K562 (cell line): ENCODE measurements at regions not wholly inside any gene's neighbourhood (a gene's known extent, or its start where the extent isn't known, plus 50 kb on each side); places are given as distances from the start of the nearest gene placed in this dataset.

Experiments
- ATAC-seq: fragments of 200-7000 bp; cut with Tn5 transposase; 3 replicates; pipeline ENCODE4 v1.9.1; 2020; ENCODE audit warnings: moderate library complexity
- BruUV-seq: library from RNA; stranded (reverse); fragments of 400-500 nt; replicated peaks from 2 replicates; lab custom pipeline; 2021; lab: Mats Ljungman, UMichigan
- CTCF ChIA-PET: fragments of 300-600 bp; formaldehyde crosslinking; extraction: SDS; loops from one replicate; lab custom pipeline; 2021; ENCODE audit warnings: low intra/inter-chr PET ratio; lab: Yijun Ruan, JAX
- POLR2A ChIA-PET: fragments of 300-600, 350-650 bp; sonication (Branson Sonifier 250); formaldehyde crosslinking; extraction: SDS; loops from one replicate; lab custom pipeline; 2021; ENCODE audit warnings: antibody characterized with exemption, inconsistent platforms; lab: Yijun Ruan, JAX
- DNase-seq, 4 experiments: peaks; one replicate each; pipeline versions ENCODE4 v3.0.0 to v3.0.0-alpha.2; 2011 to 2018; ENCODE audit warnings: low spot score in 3 of 4, mixed read lengths in 3 of 4; ENCODE audit errors: extremely low read depth in 1 of 4
- FAIRE-seq: peaks from 2 replicates; lab custom pipeline; 2011; peaks lifted over from hg19 to GRCh38; lab: Jason Lieb, UNC
- H2AFZ ChIP-seq: 2 replicates; pipeline ENCODE4 v1.6.0; 2011; ENCODE audit warnings: low read depth, low read length, control low read depth, inconsistent platforms
- H3K27ac ChIP-seq: fragments of 200-600 bp; 3 replicates; pipeline ENCODE4 v1.8.0; 2011; ENCODE audit warnings: low read depth, mild to moderate bottlenecking, control low read depth, inconsistent platforms, low read length, moderate library complexity, mixed read lengths; ENCODE audit errors: extremely low read depth
- H3K27me3 ChIP-seq, 2 experiments: fragments of 300-600 bp in 1 of 2; 2 replicates in 1 of 2; 3 replicates in 1 of 2; pipeline versions ENCODE4 v1.6.0 to v1.8.0; 2011; ENCODE audit warnings: inconsistent platforms in 2 of 2, low read length in 2 of 2, mild to moderate bottlenecking in 1 of 2, mixed read lengths in 1 of 2, moderate library complexity in 1 of 2; ENCODE audit not compliant: control insufficient read depth in 2 of 2, insufficient read depth in 2 of 2
- H3K36me3 ChIP-seq: fragments of 300-600 bp; 3 replicates; pipeline ENCODE4 v1.8.0; 2011; ENCODE audit warnings: mild to moderate bottlenecking, low read length, inconsistent platforms; ENCODE audit not compliant: control insufficient read depth, insufficient read depth
- H3K4me1 ChIP-seq, 2 experiments: fragments of 200-600 bp in 1 of 2; replicated peaks in 1 of 2; 2 replicates in 1 of 2; 3 replicates in 1 of 2; pipeline versions ENCODE4 v1.5.1 to v1.8.0; 2011; ENCODE audit warnings: inconsistent platforms in 2 of 2, low read length in 2 of 2, mild to moderate bottlenecking in 1 of 2, mixed read lengths in 1 of 2, moderate library complexity in 1 of 2; ENCODE audit not compliant: control insufficient read depth in 2 of 2, insufficient read depth in 2 of 2
- H3K4me2 ChIP-seq: 2 replicates; pipeline ENCODE4 v1.6.1; 2011; ENCODE audit warnings: low read length, control low read depth, inconsistent platforms, mixed read lengths; ENCODE audit not compliant: insufficient read depth
- H3K4me3 ChIP-seq: fragments of 200-600 bp; sonication (generic), shearing (Covaris generic); 2 replicates; pipeline ENCODE4 v1.5.1; 2016; ENCODE audit warnings: control low read depth, inconsistent platforms
- H3K79me2 ChIP-seq: fragments of 200-600 bp; 3 replicates; pipeline ENCODE4 v1.8.0; 2011; ENCODE audit warnings: low read length, inconsistent platforms; ENCODE audit not compliant: control insufficient read depth, insufficient read depth
- H3K9ac ChIP-seq, 2 experiments: 2 replicates each; pipeline versions ENCODE4 v1.6.0 to v1.6.1; 2011; ENCODE audit warnings: low read depth in 2 of 2, low read length in 2 of 2, control low read depth in 1 of 2, inconsistent platforms in 1 of 2, mild to moderate bottlenecking in 1 of 2, mixed read lengths in 1 of 2; ENCODE audit not compliant: insufficient read depth in 1 of 2
- H3K9me1 ChIP-seq: one replicate; pipeline ENCODE4 v1.6.0; 2011; ENCODE audit warnings: inconsistent platforms, mild to moderate bottlenecking, low read length, moderate library complexity; ENCODE audit not compliant: control insufficient read depth, insufficient read depth
- H3K9me3 ChIP-seq: replicated peaks from 2 replicates; pipeline ENCODE4 v1.5.1; 2011; ENCODE audit warnings: low read depth, low read length, inconsistent platforms; ENCODE audit not compliant: control insufficient read depth, insufficient read depth
- H4K20me1 ChIP-seq: replicated peaks from 2 replicates; pipeline ENCODE4 v1.6.1; 2011; ENCODE audit warnings: low read length, inconsistent platforms, mixed read lengths; ENCODE audit not compliant: control insufficient read depth, insufficient read depth
- BRF1 ChIP-seq: IDR thresholded peaks from 3 replicates; pipeline ENCODE4 v1.6.1; 2011; ENCODE audit warnings: borderline replicate concordance, mild to moderate bottlenecking; ENCODE audit not compliant: insufficient read length; ENCODE audit errors: extremely low read depth
- IFI16 ChIP-seq: fragments of 250-450 bp; sonication (Bioruptor Pico); IDR thresholded peaks from 2 replicates; pipeline ENCODE4 v2.1.2; 2022; ENCODE audit warnings: mild to moderate bottlenecking, inconsistent platforms
- KAT8 ChIP-seq: fragments of 450-650 bp; IDR thresholded peaks from 2 replicates; pipeline ENCODE4 v1.6.1; 2016; ENCODE audit warnings: low read depth, mild to moderate bottlenecking
- KLF16 ChIP-seq: IDR thresholded peaks from 2 replicates; pipeline ENCODE4 v1.6.1; 2016; ENCODE audit warnings: antibody characterized with exemption
- MAZ ChIP-seq, 2 experiments: fragments of 450-650 bp in 1 of 2; sonication (generic) in 1 of 2; formaldehyde crosslinking; IDR thresholded peaks in 1 of 2; conservative IDR thresholded peaks in 1 of 2; 2 replicates each; pipeline versions ENCODE4 v1.4.0 to v1.5.0; 2020; ENCODE audit warnings: mild to moderate bottlenecking in 1 of 2, missing genetic modification reagents in 1 of 2
- MYBL2 ChIP-seq, 2 experiments: fragments of 450-650 bp in 1 of 2; sonication (generic) in 1 of 2; formaldehyde crosslinking in 1 of 2; IDR thresholded peaks; 2 replicates each; pipeline versions ENCODE4 v1.6.1 to v1.8.1; 2017 to 2022; ENCODE audit warnings: borderline replicate concordance in 1 of 2, inconsistent platforms in 1 of 2, low read depth in 1 of 2, mild to moderate bottlenecking in 1 of 2, missing genetic modification reagents in 1 of 2, moderate library complexity in 1 of 2
- NCOA4 ChIP-seq: fragments of 450-650 bp; IDR thresholded peaks from 2 replicates; pipeline ENCODE4 v1.6.1; 2018; ENCODE audit warnings: mild to moderate bottlenecking; ENCODE audit not compliant: partially characterized antibody
- NFRKB ChIP-seq: fragments of 450-650 bp; IDR thresholded peaks from 2 replicates; pipeline ENCODE4 v1.6.1; 2016; ENCODE audit warnings: low read depth
- NONO ChIP-seq, 2 experiments: fragments of 200-400 bp in 1 of 2; fragments of 450-650 bp in 1 of 2; formaldehyde crosslinking in 1 of 2; IDR thresholded peaks; 2 replicates each; pipeline ENCODE4 v1.6.1; 2017; ENCODE audit warnings: low read depth in 2 of 2, mild to moderate bottlenecking in 2 of 2, moderate library complexity in 2 of 2, low read length in 1 of 2
- NR1H2 ChIP-seq: sonication (generic); formaldehyde crosslinking; IDR thresholded peaks from 2 replicates; pipeline ENCODE4 v1.4.0; 2020; ENCODE audit warnings: mild to moderate bottlenecking, missing genetic modification reagents
- NR2C1 ChIP-seq, 2 experiments: fragments of 450-650 bp; IDR thresholded peaks; 2 replicates each; pipeline ENCODE4 v1.6.1; 2017; ENCODE audit warnings: mild to moderate bottlenecking in 2 of 2, antibody characterized with exemption in 1 of 2, inconsistent platforms in 1 of 2, missing compliant biosample characterization in 1 of 2, missing genetic modification characterization in 1 of 2
- POLR2G ChIP-seq: fragments of 200-400 bp; formaldehyde crosslinking; IDR thresholded peaks from 2 replicates; pipeline ENCODE4 v1.6.1; 2017; ENCODE audit warnings: low read depth, mild to moderate bottlenecking, antibody characterized with exemption, low read length, moderate library complexity
- RBM15 ChIP-seq: fragments of 200-400 bp; formaldehyde crosslinking; IDR thresholded peaks from 2 replicates; pipeline ENCODE4 v1.6.1; 2018; ENCODE audit warnings: mild to moderate bottlenecking, low read length, moderate library complexity; ENCODE audit not compliant: insufficient read depth
- RBM22 ChIP-seq: fragments of 200-400 bp; formaldehyde crosslinking; IDR thresholded peaks from 2 replicates; pipeline ENCODE4 v1.6.1; 2018; ENCODE audit warnings: low read length, low read depth; ENCODE audit not compliant: poor library complexity, severe bottlenecking
- TBL1XR1 ChIP-seq, 2 experiments: IDR thresholded peaks; 2 replicates each; pipeline ENCODE4 v1.6.1; 2012; ENCODE audit warnings: improper control_type of control experiment in 2 of 2, low read length in 2 of 2, mild to moderate bottlenecking in 1 of 2
- TEAD4 ChIP-seq, 2 experiments: sonication (generic) in 1 of 2; formaldehyde crosslinking in 1 of 2; IDR thresholded peaks; 2 replicates each; pipeline versions ENCODE4 v1.6.1 to v1.8.0; 2012 to 2022; ENCODE audit warnings: borderline replicate concordance in 1 of 2, inconsistent platforms in 1 of 2, low read length in 1 of 2, mild to moderate bottlenecking in 1 of 2, missing genetic modification reagents in 1 of 2
- ZC3H11A ChIP-seq: IDR thresholded peaks from 2 replicates; pipeline ENCODE4 v1.6.1; 2012; ENCODE audit warnings: low read depth, low read length, improper control_type of control experiment
- ZNF644 ChIP-seq: fragments of 200-800 bp; sonication (Bioruptor generic); IDR thresholded peaks from 2 replicates; pipeline ENCODE4 v1.6.1; 2016; ENCODE audit warnings: low read depth, missing genetic modification characterization, missing compliant biosample characterization
- ZNF695 ChIP-seq: fragments of 450-650 bp; formaldehyde crosslinking; IDR thresholded peaks from 2 replicates; pipeline ENCODE4 v1.4.0; 2020; ENCODE audit warnings: mild to moderate bottlenecking, moderate library complexity
- in situ Hi-C: fragments of 300-500 bp; cut with MboI; formaldehyde crosslinking; loops from 4 replicates; pipeline ENCODE4 v1.15.0; 2018; ENCODE audit warnings: inconsistent platforms, mixed read lengths
- intact Hi-C: fragments of 100-400 bp; cut with micrococcal nuclease; formaldehyde crosslinking; loops from 2 replicates; pipeline ENCODE4 v1.14.2; 2022

- FAIRE-seq (no peak), ATAC-seq (no peak), DNase-seq (no peak)
- TF ChIP-seq NR2C1 (IDR thresholded peaks at IDR 0.05) = no peak
- TF ChIP-seq NR2C1 (tag; IDR thresholded peaks at IDR 0.05) = no peak
- no peak for TF ChIP-seq POLR2G
- TF ChIP-seq IFI16 (CRISPR knock-in tag) = no peak
- no peak for TF ChIP-seq ZNF644 (tag)
- TF ChIP-seq RBM22 = no peak
- no peak for TF ChIP-seq NFRKB
- no peak for TF ChIP-seq KLF16
- TF ChIP-seq NR1H2 (CRISPR knock-in tag) = no peak
- TF ChIP-seq NONO (IDR thresholded peaks at IDR 0.05; ENCODE audit: low read depth in 2 of 2, low read length in 1 of 2) = no peak
- no peak for TF ChIP-seq TEAD4 (IDR thresholded peaks at IDR 0.05; ENCODE audit: low read length)
- no peak for TF ChIP-seq TEAD4 (CRISPR knock-in tag; IDR thresholded peaks at IDR 0.05; ENCODE audit: borderline replicate concordance)
- no peak for TF ChIP-seq RBM15
- no peak for TF ChIP-seq ZNF695 (CRISPR knock-in tag)
- no peak for TF ChIP-seq TBL1XR1 (IDR thresholded peaks at IDR 0.05; ENCODE audit: low read length in 2 of 2)
- no peak for TF ChIP-seq ZC3H11A
- TF ChIP-seq KAT8 = no peak
- TF ChIP-seq MYBL2 (IDR thresholded peaks at IDR 0.05; ENCODE audit: low read depth) = no peak
- no peak for TF ChIP-seq MYBL2 (CRISPR knock-in tag; IDR thresholded peaks at IDR 0.05; ENCODE audit: borderline replicate concordance)
- no peak for TF ChIP-seq MAZ (CRISPR knock-in tag; conservative IDR thresholded peaks at IDR 0.05 in 1 of 2, IDR thresholded peaks at IDR 0.05 in 1 of 2)
- no peak for TF ChIP-seq NCOA4
- TF ChIP-seq BRF1 = no peak
- no peak overlapping the region for H3K4me2 ChIP-seq
- no peak overlapping the region for H3K4me3 ChIP-seq
- BruUV-seq = no TSS peak
- H3K79me2 ChIP-seq = no peaks in the 10 kb centered on the region
- no peaks in the 10 kb centered on the region for H3K9me1 ChIP-seq
- H3K36me3 ChIP-seq = no peaks in the 10 kb centered on the region
- no peak overlapping the region for H3K9ac ChIP-seq
- H3K9me3 ChIP-seq = 0 out of 2 replicates have a peak, but pooled peaks cover 1% of the 10 kb centered on the region
- H2AFZ ChIP-seq = no peak overlapping the region
- in situ Hi-C loops = no loop called here
- ChIA-PET CTCF (no interaction called here), POLR2A (no interaction called here)
- H3K27ac ChIP-seq = no peak overlapping the region
- H3K4me1 ChIP-seq = no peaks in the 10 kb centered on the region
- H4K20me1 ChIP-seq = no peaks in the 10 kb centered on the region
- no peaks in the 10 kb centered on the region for H3K27me3 ChIP-seq
- intact Hi-C loops = no loop called here
Observed at GRCh38 chr2:4475618-4476017, 772.2 kb downstream of the DCDC2C start.
